Hepatocyte (in vitro differentiated cells): ENCODE measurements at regions not wholly inside any gene's neighbourhood (a gene's known extent, or its start where the extent isn't known, plus 50 kb on each side); places are given as distances from the start of the nearest gene placed in this dataset.

ENCODE experiments used
- DNase-seq: peaks from one replicate; pipeline ENCODE4 v3.0.0-alpha.2; 2016; ENCODE audit warnings: low spot score
- H2AFZ ChIP-seq: fragments of 200-600 bp; sonication (generic); 2 replicates; pipeline ENCODE4 v1.6.0; 2016; ENCODE audit warnings: antibody characterized with exemption, mild to moderate bottlenecking
- H3K27ac ChIP-seq: fragments of 200-600 bp; sonication (generic); 2 replicates; pipeline ENCODE4 v1.5.1; 2016; ENCODE audit warnings: mild to moderate bottlenecking
- H3K27me3 ChIP-seq: fragments of 200-600 bp; sonication (generic); 2 replicates; pipeline ENCODE4 v1.6.1; 2016
- H3K36me3 ChIP-seq: fragments of 200-600 bp; sonication (generic); replicated peaks from 2 replicates; pipeline ENCODE4 v1.5.1; 2016; ENCODE audit warnings: low read depth; ENCODE audit not compliant: insufficient read depth
- H3K4me1 ChIP-seq: fragments of 200-600 bp; sonication (generic); 2 replicates; pipeline ENCODE4 v1.5.1; 2016; ENCODE audit warnings: mild to moderate bottlenecking, moderate library complexity; ENCODE audit not compliant: insufficient read depth
- H3K4me2 ChIP-seq: fragments of 200-600 bp; sonication (generic); 2 replicates; pipeline ENCODE4 v1.6.0; 2016
- H3K4me3 ChIP-seq: fragments of 200-600 bp; sonication (generic); 2 replicates; pipeline ENCODE4 v1.5.1; 2016; ENCODE audit warnings: mild to moderate bottlenecking
- H3K79me2 ChIP-seq: fragments of 200-600 bp; sonication (generic); 2 replicates; pipeline ENCODE4 v1.6.0; 2017; ENCODE audit warnings: mild to moderate bottlenecking
- H3K9me2 ChIP-seq: fragments of 200-600 bp; sonication (generic); replicated peaks from 2 replicates; pipeline ENCODE4 v1.6.0; 2017; ENCODE audit warnings: mild to moderate bottlenecking; ENCODE audit not compliant: insufficient read depth
- H3K9me3 ChIP-seq: fragments of 200-600 bp; sonication (generic); 2 replicates; pipeline ENCODE4 v1.5.1; 2016; ENCODE audit warnings: low read depth, mild to moderate bottlenecking
- H4K20me1 ChIP-seq: fragments of 200-600 bp; sonication (generic); 2 replicates; pipeline ENCODE4 v1.6.0; 2016; ENCODE audit warnings: mild to moderate bottlenecking; ENCODE audit not compliant: insufficient read depth, poor library complexity, severe bottlenecking
- EZH2 ChIP-seq: fragments of 200-600 bp; sonication (generic); IDR thresholded peaks from 2 replicates; pipeline ENCODE4 v1.6.1; 2016; ENCODE audit warnings: antibody characterized with exemption, mild to moderate bottlenecking, borderline replicate concordance
- EZH2phosphoT487 ChIP-seq: fragments of 200-600 bp; sonication (generic); IDR thresholded peaks from one replicate; pipeline ENCODE4 v1.6.1; 2018; ENCODE audit warnings: antibody characterized with exemption, mild to moderate bottlenecking, low read depth, moderate library complexity; ENCODE audit not compliant: unreplicated experiment, severe bottlenecking
- WGBS: methylation state at CpG from one replicate; pipeline ENCODE4 v1.1.6; 2016; ENCODE audit warnings: low lambda C conversion rate; ENCODE audit errors: missing lambda C conversion rate; 5-methylcytosine and 5-hydroxymethylcytosine counted together
- TF ChIP-seq, protein P1 (sequence below): fragments of 200-600 bp; sonication (generic); IDR thresholded peaks from 2 replicates; pipeline ENCODE4 v1.5.1; 2016; ENCODE audit warnings: antibody characterized with exemption, mild to moderate bottlenecking; ENCODE audit not compliant: poor library complexity

DNA sequence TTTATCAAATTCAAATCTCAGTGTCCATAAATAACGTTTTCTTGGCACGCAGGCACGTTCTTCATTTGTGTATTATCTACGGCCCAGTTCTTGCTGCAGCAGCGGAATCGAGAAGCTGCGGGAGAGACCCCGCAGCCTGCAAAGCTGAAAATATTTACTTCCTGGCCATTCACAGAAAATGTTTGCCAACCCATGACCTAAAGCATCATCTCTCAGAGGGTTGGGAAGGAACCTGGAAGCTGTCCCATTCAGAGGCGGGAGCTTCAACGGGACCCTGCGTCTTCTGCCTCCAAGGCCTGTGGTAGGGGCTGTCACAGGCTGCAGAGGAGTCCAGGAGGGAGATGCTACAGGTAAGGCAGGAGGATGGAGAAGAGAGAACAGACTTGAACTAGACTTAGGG, 319.2 kb downstream of the MN1 start:
- Histone ChIP-seq H4K20me1 (no peaks in the 10 kb centered on the region), H3K36me3 (no peaks in the 10 kb centered on the region), H3K9me2 (no peaks in the 10 kb centered on the region), H3K79me2 (no peaks in the 10 kb centered on the region), H3K27ac (no peak overlapping the region), H2AFZ (no peak overlapping the region), H3K4me3 (no peak overlapping the region), H3K4me1 (peaks cover 7% of the 10 kb centered on the region), H3K9me3 (no peaks in the 10 kb centered on the region), H3K27me3 (no peaks in the 10 kb centered on the region), H3K4me2 (no peak overlapping the region)
- DNase-seq: no peak
- 79% methylated on average over 11 of the region's 11 CpGs for WGBS
- TF ChIP-seq, protein P1, sequence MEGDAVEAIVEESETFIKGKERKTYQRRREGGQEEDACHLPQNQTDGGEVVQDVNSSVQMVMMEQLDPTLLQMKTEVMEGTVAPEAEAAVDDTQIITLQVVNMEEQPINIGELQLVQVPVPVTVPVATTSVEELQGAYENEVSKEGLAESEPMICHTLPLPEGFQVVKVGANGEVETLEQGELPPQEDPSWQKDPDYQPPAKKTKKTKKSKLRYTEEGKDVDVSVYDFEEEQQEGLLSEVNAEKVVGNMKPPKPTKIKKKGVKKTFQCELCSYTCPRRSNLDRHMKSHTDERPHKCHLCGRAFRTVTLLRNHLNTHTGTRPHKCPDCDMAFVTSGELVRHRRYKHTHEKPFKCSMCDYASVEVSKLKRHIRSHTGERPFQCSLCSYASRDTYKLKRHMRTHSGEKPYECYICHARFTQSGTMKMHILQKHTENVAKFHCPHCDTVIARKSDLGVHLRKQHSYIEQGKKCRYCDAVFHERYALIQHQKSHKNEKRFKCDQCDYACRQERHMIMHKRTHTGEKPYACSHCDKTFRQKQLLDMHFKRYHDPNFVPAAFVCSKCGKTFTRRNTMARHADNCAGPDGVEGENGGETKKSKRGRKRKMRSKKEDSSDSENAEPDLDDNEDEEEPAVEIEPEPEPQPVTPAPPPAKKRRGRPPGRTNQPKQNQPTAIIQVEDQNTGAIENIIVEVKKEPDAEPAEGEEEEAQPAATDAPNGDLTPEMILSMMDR: no peak
- TF ChIP-seq EZH2phosphoT487: no peak
- no peak for TF ChIP-seq EZH2

DNA sequence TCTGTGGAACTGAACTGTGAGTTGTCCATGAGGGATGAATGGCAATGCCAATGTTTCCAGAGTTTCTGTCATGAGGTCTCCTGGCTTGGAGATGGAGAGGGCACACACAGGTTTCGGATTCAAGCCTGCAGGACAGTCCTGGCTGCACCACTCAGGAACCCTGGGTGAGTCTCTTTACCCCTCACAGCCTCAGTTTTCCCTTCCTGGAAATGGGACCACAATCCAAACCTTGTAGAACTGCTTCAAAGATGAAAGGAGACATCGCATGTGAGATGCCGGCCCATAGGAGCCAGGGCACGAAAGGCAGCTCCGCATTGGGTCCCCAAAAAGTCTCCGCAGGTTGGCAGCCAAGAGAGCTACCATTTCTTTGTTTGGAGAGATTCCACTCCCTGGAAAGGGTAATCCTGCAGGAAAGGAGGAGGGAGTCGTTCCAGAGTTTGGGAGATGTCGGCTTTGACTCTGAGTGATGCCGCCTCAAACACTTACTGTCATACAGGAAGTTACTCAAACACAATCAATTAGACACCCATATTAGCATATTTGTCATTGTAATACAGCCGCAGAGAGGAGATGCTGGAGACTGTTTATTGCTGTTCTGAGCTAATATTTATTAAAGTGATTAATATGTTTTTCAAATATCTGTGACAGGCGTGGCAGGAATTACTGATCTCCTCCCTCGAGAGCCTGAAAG, 318.3 kb downstream of the MN1 start:
- 82% methylated on average over 12 of the region's 12 CpGs for WGBS
- Histone ChIP-seq H3K4me3 (no peak overlapping the region), H3K36me3 (no peaks in the 10 kb centered on the region), H3K27me3 (no peaks in the 10 kb centered on the region), H3K9me2 (no peaks in the 10 kb centered on the region), H3K9me3 (no peaks in the 10 kb centered on the region), H4K20me1 (no peaks in the 10 kb centered on the region), H2AFZ (no peak overlapping the region), H3K4me1 (peaks cover 15% of the 10 kb centered on the region), H3K79me2 (no peaks in the 10 kb centered on the region), H3K27ac (no peak overlapping the region), H3K4me2 (no peak overlapping the region)
- TF ChIP-seq EZH2: no peak
- TF ChIP-seq EZH2phosphoT487: no peak
- TF ChIP-seq, protein P1: no peak
- DNase-seq: no peak

DNA sequence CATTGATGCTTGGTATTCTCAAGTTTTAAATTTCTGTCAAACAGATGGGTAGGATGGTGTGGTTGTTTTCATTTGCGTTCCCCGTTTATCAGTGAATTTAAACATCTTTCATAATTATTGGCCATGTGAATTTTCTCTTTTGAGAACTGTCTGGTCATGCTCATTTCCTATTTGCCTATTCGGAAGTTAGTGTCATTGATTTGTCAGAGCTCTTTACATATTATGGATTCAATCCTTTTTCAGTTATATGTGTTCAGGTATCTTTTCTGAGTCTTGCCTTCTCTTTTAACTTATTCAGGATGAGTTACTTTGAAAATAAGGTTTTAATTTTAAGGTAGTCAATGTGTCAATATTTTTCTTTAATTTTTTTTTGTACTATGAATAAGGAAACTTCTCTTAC, 315.7 kb downstream of the MN1 start:
- H3K27me3 ChIP-seq: no peaks in the 10 kb centered on the region
- no peaks in the 10 kb centered on the region for H3K9me3 ChIP-seq
- no peaks in the 10 kb centered on the region for H3K36me3 ChIP-seq
- H3K9me2 ChIP-seq: no peaks in the 10 kb centered on the region
- peaks cover 21% of the 10 kb centered on the region for H3K4me1 ChIP-seq
- no peak overlapping the region for H3K4me2 ChIP-seq
- no peak overlapping the region for H2AFZ ChIP-seq
- H3K79me2 ChIP-seq: no peaks in the 10 kb centered on the region
- no peak for DNase-seq
- 65% methylated on average over 3 of the region's 3 CpGs for WGBS
- TF ChIP-seq, protein P1: no peak
- TF ChIP-seq EZH2 (no peak), EZH2phosphoT487 (no peak)
- H3K27ac ChIP-seq: no peak overlapping the region
- no peak overlapping the region for H3K4me3 ChIP-seq
- no peaks in the 10 kb centered on the region for H4K20me1 ChIP-seq
